Uterus (tissue), 2 donors: ENCODE measurements at regions not wholly inside any gene's neighbourhood (a gene's known extent, or its start where the extent isn't known, plus 50 kb on each side); places are given as distances from the start of the nearest gene placed in this dataset.

ENCODE experiments used
- CTCF ChIP-seq, 4 experiments: fragments of 200-600 bp in 2 of 4; fragments of 450-650 bp in 2 of 4; sonication (generic) in 2 of 4; IDR thresholded peaks; one replicate each; pipeline ENCODE4 v1.5.1; 2016 to 2019; ENCODE audit warnings: antibody characterized with exemption in 4 of 4, mild to moderate bottlenecking in 2 of 4, moderate library complexity in 1 of 4
- POLR2A ChIP-seq, 2 donors: fragments of 450-650 bp; IDR thresholded peaks; one replicate each; pipeline ENCODE4 v1.6.1; 2016; ENCODE audit warnings: antibody characterized with exemption in 2 of 2, mild to moderate bottlenecking in 1 of 2, moderate library complexity in 1 of 2

- no peak for TF ChIP-seq CTCF (IDR thresholded peaks at IDR 0.05)
- TF ChIP-seq POLR2A (IDR thresholded peaks at IDR 0.05) = no peak
Observed at GRCh38 chr13:65560936-65561335, 1669.2 kb downstream of the PCDH9 start.
